ENCODE measurements at regions not wholly inside any gene's neighbourhood (a gene's known extent, or its start where the extent isn't known, plus 50 kb on each side); places are given as distances from the start of the nearest gene placed in this dataset.
A peak's percentile ranks its signal among the peaks of the same experiment; 100 is the strongest.
"Not testable (repeated sequence)": the region's sequence is repeated elsewhere in the genome, so short reads cannot be mapped to it uniquely, and the experiment has no call there.

GRCh38 chr7:37549076-37549931 is 100.6 kb upstream of the ELMO1 start:
- DNase-seq: no peak

GRCh38 chr7:37550426-37550825 is 101.8 kb upstream of the ELMO1 start:
- DNase-seq: no peak

GRCh38 chr7:37550872-37551271 is 102.2 kb upstream of the ELMO1 start:
- no peak for DNase-seq

- no peak for DNase-seq
These were observed 103.4 kb upstream of the ELMO1 start for GRCh38 chr7:37552030-37552429.

GRCh38 chr7:37552439-37552838 is 103.8 kb upstream of the ELMO1 start:
- DNase-seq: not testable (repeated sequence)

GRCh38 chr7:37555528-37555927 is 106.9 kb upstream of the ELMO1 start:
- no peak for DNase-seq

- DNase-seq: no peak
These were observed 109.0 kb upstream of the ELMO1 start for GRCh38 chr7:37557571-37558209.

- DNase-seq: no peak
These were observed 109.8 kb upstream of the ELMO1 start for GRCh38 chr7:37558320-37559096.

- DNase-seq: no peak
These were observed 113.4 kb upstream of the GPR141 start for GRCh38 chr7:37570145-37570544.

- DNase-seq: no peak
These were observed 111.8 kb upstream of the GPR141 start for GRCh38 chr7:37571806-37572205.

GRCh38 chr7:37577412-37577811 is 106.2 kb upstream of the GPR141 start:
- no peak for DNase-seq

GRCh38 chr7:37577901-37578300 is 105.7 kb upstream of the GPR141 start:
- no peak for DNase-seq

- no peak for DNase-seq
These were observed 105.2 kb upstream of the GPR141 start for GRCh38 chr7:37578350-37578749.

- DNase-seq: no peak
These were observed 103.2 kb upstream of the GPR141 start for GRCh38 chr7:37580376-37580775.

- DNase-seq: not testable (repeated sequence)
These were observed 98.7 kb upstream of the GPR141 start for GRCh38 chr7:37584651-37585463.

GRCh38 chr7:37590824-37591223 is 92.7 kb upstream of the GPR141 start:
- DNase-seq: no peak

- DNase-seq: peak in 1 of 2 experiments; percentile 12
These were observed 91.2 kb upstream of the GPR141 start for GRCh38 chr7:37592366-37592765.

- DNase-seq: no peak
These were observed 89.0 kb upstream of the GPR141 start for GRCh38 chr7:37594602-37595001.

GRCh38 chr7:37598824-37599223 is 84.7 kb upstream of the GPR141 start:
- DNase-seq: no peak

GRCh38 chr7:37601321-37601720 is 82.2 kb upstream of the GPR141 start:
- no peak for DNase-seq

- no peak for DNase-seq
These were observed 79.5 kb upstream of the GPR141 start for GRCh38 chr7:37604078-37604477.

- DNase-seq: not testable (repeated sequence)
These were observed 66.2 kb upstream of the GPR141 start for GRCh38 chr7:37617406-37617805.

GRCh38 chr7:37633048-37633447 is 50.5 kb upstream of the GPR141 start:
- no peak for DNase-seq
